Esophagus squamous epithelium (tissue), 4 donors: ENCODE measurements at regions not wholly inside any gene's neighbourhood (a gene's known extent, or its start where the extent isn't known, plus 50 kb on each side); places are given as distances from the start of the nearest gene placed in this dataset.

Experiments
- POLR2A ChIP-seq, 4 donors: fragments of 450-650 bp; IDR thresholded peaks; one replicate each; pipeline ENCODE4 v1.6.1; 2017; ENCODE audit warnings: antibody characterized with exemption in 4 of 4, mild to moderate bottlenecking in 4 of 4, moderate library complexity in 3 of 4
- TF ChIP-seq, protein P1 (sequence below), 6 experiments: fragments of 450-650 bp in 4 of 6; fragments of 200-600 bp in 2 of 6; sonication (generic) in 2 of 6; IDR thresholded peaks; one replicate each; pipeline ENCODE4 v1.5.1; 2016 to 2019; ENCODE audit warnings: antibody characterized with exemption in 6 of 6, mild to moderate bottlenecking in 4 of 6, moderate library complexity in 4 of 6

DNA sequence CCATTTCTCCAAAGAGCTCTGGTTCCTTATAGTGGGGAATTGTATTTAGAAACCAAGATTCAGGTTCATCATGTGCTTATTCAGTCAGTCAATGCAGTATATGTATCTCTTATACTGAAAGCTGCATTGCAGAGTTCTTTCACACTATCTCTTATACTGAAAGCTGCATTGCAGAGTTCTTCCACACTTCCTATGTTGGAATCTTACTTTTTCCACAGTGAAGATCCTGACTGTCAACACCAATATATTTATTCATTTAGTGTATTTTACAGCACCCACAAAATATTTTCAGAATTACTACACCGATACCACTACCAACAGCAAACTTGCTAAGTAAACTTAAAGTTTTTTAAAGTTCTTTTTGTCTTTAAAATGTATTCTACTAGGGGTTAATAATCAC lies 349.3 kb upstream of the MMS22L start:
- TF ChIP-seq, protein P1, sequence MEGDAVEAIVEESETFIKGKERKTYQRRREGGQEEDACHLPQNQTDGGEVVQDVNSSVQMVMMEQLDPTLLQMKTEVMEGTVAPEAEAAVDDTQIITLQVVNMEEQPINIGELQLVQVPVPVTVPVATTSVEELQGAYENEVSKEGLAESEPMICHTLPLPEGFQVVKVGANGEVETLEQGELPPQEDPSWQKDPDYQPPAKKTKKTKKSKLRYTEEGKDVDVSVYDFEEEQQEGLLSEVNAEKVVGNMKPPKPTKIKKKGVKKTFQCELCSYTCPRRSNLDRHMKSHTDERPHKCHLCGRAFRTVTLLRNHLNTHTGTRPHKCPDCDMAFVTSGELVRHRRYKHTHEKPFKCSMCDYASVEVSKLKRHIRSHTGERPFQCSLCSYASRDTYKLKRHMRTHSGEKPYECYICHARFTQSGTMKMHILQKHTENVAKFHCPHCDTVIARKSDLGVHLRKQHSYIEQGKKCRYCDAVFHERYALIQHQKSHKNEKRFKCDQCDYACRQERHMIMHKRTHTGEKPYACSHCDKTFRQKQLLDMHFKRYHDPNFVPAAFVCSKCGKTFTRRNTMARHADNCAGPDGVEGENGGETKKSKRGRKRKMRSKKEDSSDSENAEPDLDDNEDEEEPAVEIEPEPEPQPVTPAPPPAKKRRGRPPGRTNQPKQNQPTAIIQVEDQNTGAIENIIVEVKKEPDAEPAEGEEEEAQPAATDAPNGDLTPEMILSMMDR (IDR thresholded peaks at IDR 0.05): no peak
- no peak for TF ChIP-seq POLR2A (IDR thresholded peaks at IDR 0.05)
